Amniotic stem cell (primary cell): ENCODE measurements at regions not wholly inside any gene's neighbourhood (a gene's known extent, or its start where the extent isn't known, plus 50 kb on each side); places are given as distances from the start of the nearest gene placed in this dataset.

Experiments used
- DNase-seq: peaks from one replicate; lab custom pipeline; 2025; lab: John Stamatoyannopoulos, UW

DNA sequence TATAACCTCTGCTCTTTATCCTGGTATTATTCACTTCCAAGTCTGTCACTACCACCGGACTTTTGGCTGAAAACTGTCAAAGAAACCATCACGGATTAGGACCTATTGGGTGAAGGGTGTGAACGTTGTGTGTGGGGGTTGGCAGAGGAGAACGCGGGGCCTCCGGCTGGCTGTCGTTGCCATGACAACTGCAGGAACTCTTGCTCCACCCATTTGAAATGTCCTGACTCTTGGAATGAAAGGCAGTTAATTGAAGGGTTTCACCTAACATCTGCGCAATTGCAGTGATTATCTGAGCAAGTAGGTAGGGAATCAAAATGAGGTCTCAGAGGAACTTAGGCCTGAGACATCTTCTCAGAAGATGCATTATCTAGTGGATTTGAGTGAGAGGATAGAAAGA, 60.9 kb upstream of the CLMP start:
- no peak for DNase-seq

DNA sequence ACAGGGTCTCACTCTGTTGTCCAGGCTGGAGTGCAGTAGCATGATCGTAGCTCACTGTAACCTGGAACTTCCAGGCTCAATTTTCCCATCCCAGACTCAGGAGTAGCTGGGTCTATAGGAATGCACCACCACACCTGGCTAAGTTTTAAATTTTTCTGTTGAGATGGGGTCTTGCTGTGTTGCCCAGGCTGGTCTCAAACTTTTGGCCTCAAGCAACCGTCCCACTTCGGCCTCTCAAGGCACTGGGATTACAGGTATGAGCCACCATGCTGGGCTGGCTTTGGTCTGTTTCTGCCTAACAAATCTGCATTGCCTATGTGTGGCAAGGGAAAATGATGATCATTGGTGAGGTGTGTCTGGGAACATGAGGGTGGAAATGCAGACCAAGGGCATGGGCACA, 59.3 kb upstream of the CLMP start:
- DNase-seq, result no peak

DNA sequence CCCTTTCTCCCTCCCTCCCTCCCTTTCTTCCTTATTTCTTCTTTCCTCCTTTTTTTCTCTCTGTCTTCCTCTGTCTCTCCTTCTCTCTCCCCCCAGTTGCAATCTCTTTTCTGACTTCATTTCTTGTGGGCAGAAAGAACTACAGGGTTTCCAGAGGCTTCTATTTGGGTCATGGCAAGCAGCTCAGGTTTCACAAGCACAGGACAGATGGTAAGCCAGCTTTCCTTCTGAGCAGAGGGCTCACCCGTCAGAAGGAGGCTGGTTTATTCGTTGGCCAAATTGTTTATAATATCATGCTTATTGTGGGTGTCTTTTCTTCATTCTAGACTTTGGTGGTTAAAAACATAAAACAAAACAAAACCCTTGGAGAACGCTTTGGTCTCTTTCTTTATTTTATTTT, 58.9 kb upstream of the CLMP start:
- no peak for DNase-seq

DNA sequence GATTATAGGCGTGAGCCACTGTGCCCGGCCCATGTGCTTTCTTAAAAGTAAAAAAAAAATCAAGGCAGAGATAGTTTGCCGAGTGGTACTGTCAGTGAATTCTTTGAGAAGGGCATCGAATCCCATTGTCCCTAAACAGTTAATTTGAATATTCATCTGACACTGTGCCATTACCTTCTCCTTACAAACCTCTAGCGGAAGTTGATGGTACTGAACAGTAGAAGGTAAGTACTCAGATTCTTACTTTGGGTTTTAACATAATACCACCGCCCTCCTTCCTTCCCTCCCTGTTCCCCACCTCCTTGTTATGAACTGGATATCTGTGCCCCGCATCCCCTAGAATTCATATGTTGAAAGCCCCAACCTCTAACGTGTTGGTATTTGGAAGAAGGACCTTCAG, 58.2 kb upstream of the CLMP start:
- DNase-seq, result no peak

DNA sequence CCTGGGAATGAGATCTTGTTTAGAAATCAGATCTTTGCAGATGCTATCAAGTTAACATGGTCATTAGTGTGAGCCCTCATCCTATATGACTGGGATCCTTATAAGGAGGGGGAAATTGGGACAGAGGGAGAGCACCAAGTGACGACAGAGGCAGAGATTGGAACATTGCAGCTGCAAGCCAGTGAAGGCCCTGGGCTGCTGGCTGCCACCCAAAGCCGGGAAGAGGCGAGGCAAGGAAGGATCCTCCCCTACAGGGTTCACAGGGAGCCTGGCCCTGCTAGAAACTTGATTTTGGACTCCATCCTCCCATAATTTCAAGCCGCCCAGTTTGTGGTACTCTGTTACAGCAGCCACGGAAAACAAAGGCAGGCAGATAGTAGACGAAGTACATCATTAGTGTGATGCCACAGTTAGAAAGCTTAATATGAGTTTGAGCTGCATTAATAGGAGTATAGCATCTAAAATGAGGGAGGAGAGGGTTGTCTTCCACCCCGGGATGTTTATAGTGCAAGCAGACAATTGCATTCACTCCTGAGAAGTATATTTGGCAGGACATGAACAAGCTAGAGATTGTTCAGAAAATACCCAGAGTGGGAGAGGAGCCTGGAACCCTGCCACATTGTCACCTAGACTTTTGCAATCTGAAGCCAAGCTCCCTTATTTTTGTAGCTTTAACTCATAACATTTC, 56.8 kb upstream of the CLMP start:
- DNase-seq, result no peak

DNA sequence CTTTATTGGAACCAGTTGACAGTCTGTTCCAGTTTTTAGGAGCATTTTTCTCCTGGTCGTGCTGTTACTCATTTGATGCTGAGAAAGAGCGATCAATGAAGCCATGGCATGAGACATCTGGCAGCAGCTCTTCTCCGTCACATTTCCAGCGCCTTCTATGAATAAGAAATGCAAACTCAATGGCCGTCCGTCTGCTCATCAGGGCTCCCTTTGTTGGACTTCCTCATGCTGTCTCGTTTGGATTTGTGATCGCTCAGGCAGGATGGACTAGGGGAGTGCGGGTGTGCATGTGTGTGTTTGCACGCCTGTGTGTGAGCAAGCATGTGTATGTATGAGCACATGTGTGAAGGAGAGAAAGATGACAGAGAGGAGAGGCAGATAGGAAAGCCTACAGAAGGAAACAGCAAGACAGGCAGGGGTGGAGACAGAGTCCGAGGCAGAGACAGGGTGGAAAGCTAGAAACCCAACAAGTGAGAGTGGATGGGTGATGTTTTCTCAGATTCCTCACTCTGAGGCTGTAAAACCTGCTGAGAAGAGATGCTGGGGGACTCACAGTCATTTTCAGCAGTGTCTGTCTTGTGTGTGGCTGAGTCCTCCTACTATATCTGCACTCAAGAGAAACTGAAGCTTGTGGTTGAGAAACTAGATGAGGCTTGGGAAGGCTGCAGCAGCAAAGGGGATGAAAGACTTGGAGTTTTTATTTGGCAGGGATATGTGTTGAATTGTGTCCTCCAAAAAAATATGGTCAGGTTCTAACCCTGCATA, 56.0 kb upstream of the CLMP start:
- DNase-seq, result no peak

DNA sequence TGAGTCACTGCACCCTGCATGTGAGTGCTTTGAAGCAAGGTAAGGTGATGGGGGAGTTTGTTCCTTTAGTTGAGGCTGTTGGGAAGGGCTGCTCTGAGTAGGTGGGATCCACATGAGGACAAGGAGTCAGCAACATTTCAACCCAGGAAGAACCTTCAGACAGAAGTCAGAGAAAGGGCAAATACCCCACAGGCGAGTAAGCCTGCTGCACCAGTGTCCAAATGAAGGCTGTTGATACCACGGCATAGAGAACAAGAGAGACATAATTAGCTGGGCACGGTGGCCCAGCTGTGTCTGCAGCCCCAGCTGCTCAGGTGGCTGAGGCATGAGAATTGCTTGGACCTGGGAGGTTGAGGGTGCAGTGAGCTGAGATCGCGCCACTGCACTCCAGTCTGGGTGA, 54.3 kb upstream of the CLMP start:
- DNase-seq, result no peak

DNA sequence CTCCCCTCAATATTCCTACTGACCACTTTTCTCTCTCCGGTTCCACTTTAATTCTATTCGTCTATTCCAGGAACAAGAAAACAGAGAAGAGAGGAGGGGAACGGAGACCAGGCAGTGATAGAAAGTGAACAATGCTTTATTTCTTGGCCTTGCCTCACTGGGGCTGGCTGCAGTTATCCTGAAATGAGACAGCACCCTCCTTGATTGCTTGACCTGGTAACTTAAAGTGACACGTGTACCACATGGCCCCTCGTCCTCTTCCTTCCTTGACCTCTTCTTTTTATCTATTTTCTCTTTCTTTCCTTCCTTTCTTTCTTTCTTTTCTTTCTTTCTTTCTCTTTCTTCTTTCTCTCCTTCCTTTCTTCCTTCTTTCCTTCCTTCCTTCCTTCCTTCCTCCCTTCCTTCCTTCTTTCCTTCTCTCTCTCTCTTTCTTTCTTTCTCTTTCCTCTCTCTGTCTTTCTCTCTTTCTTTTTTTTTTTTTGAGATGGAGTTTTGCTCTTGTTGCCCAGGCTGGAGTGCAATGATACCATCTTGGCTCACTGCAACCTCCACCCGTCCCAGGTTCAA, 52.8 kb upstream of the CLMP start:
- DNase-seq, result no peak

DNA sequence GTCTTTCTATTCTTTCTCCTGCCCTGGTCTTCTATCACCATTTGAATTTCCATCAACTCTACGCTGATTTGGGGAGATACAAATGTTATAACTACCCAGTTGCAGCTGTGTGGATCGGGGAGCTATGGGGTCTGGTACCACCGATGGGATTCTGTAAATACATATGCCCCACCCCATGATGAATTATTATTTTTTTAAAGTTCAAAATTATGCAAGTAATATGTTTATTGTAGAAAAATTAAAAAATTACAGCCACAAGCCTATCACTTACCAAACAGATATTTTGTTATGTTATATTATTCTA, 52.4 kb upstream of the CLMP start:
- no peak for DNase-seq

DNA sequence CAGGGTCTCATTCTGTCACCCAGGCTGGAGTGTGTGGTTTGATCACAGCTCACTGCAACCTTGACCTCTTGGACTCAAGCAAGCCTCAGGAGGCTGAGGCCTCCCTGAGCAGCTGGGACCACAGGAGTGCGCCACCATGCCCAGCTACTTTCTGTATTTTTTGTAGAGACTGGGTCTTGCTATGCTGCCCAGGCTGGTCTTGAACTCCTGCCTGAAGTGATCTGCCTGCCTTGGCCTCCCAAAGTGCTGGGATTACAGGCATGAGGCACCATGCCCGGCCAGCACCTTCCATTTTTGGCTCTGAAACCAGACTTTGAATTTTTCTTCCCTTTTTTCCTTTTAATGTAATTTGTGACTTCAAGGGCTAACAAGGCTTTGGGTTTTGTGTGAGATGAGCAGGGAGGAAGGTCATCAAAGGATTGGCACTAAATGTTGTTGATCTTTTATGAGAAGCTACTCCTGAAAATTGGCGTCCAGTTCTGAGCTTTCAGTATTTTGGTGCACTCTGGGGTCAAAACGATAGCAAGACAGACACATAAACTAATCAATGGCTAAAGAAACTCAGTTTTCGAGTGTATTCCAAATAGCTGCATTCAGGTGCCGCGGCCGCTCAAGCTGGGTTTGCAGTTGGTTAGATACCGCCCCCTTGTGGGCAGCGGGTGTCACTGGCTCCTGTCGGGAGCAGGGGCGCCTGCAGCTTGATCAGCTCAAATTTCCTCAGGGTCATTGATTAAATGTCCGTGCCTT, 51.9 kb upstream of the CLMP start:
- peak; percentile 35 for DNase-seq

DNA sequence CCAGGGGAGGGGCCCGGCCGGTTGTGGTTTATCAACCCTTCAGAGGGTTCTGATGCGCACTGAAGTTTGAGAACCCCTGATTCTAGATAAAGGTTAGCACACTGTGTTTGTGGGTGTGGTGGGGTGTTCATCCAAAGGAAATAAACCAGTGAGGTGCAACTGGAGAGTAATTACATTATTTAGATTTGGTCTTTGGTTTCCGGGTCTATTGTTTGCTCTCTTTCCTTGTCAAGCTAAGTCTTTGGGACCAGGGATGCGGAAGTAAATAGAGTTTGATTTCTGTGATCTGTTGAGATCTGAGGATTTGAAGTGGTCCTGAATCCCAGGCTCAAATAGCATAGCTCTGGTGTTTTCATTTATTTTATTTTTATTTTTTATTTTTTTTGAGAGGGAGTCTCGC, 50.5 kb upstream of the CLMP start:
- no peak for DNase-seq
